ENCODE measurements at regions not wholly inside any gene's neighbourhood (a gene's known extent, or its start where the extent isn't known, plus 50 kb on each side); places are given as distances from the start of the nearest gene placed in this dataset.

DNA sequence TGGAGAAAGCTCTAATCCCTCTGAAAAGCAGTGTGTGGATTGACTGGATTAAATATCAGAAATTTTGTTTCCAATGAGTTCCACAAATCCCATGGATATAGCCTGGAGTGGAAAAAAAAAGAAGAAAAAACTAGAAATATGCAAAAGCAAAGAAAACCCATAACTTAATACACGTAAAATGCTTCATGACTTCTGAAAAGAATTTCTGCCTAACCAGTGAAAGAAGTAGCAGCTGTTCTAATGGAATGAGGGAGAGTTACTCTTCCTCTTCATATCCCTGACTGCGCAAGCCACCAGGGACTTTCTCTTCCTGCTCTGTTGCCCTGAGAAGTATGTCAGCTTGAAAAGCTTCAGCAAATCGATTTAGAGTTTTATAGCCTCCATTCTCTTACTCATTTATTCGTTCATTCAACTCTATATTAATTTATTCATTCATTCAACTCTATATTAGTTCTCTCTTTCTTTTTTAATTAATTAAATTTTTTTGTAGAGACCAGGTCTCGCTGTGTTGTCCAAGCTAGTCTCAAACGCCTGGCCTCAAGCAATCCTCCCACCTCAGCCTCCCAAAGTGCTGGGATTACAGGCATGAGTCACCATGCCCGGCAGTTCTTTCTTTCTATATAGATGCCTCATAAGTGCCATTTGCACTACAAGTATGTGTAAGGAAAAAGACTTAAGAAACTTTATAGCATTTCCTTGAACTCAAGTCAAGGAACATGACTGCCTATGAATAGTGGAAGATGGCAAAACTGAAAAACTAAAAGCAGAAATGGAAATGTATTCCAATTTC is 447.3 kb upstream of the NRP1 start:
- intact Hi-C loops (cut with DNase I; ENCODE audit: low total_unique reads): no loop called here
- Histone ChIP-seq H3K27ac (no peak overlapping the region), H3K27me3 (no peaks in the 10 kb centered on the region), H3K36me3 (no peaks in the 10 kb centered on the region), H3K4me3 (no peak overlapping the region), H3K9me3 (no peaks in the 10 kb centered on the region), H3K4me1 (no peaks in the 10 kb centered on the region)
- DNase-seq: peak in 1 of 2 donors; percentile 24
- TF ChIP-seq, protein P1, sequence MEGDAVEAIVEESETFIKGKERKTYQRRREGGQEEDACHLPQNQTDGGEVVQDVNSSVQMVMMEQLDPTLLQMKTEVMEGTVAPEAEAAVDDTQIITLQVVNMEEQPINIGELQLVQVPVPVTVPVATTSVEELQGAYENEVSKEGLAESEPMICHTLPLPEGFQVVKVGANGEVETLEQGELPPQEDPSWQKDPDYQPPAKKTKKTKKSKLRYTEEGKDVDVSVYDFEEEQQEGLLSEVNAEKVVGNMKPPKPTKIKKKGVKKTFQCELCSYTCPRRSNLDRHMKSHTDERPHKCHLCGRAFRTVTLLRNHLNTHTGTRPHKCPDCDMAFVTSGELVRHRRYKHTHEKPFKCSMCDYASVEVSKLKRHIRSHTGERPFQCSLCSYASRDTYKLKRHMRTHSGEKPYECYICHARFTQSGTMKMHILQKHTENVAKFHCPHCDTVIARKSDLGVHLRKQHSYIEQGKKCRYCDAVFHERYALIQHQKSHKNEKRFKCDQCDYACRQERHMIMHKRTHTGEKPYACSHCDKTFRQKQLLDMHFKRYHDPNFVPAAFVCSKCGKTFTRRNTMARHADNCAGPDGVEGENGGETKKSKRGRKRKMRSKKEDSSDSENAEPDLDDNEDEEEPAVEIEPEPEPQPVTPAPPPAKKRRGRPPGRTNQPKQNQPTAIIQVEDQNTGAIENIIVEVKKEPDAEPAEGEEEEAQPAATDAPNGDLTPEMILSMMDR (IDR thresholded peaks at IDR 0.05): no peak

GRCh38 chr10:33780961-33781360 is 446.5 kb upstream of the NRP1 start:
- no peak overlapping the region for H3K27ac ChIP-seq
- H3K36me3 ChIP-seq: no peaks in the 10 kb centered on the region
- H3K4me3 ChIP-seq: no peak overlapping the region
- H3K4me1 ChIP-seq: no peaks in the 10 kb centered on the region
- no peaks in the 10 kb centered on the region for H3K9me3 ChIP-seq
- TF ChIP-seq, protein P1 (IDR thresholded peaks at IDR 0.05): no peak
- no peaks in the 10 kb centered on the region for H3K27me3 ChIP-seq
- intact Hi-C loops (cut with DNase I; ENCODE audit: low total_unique reads): no loop called here
- DNase-seq: no peak

DNA sequence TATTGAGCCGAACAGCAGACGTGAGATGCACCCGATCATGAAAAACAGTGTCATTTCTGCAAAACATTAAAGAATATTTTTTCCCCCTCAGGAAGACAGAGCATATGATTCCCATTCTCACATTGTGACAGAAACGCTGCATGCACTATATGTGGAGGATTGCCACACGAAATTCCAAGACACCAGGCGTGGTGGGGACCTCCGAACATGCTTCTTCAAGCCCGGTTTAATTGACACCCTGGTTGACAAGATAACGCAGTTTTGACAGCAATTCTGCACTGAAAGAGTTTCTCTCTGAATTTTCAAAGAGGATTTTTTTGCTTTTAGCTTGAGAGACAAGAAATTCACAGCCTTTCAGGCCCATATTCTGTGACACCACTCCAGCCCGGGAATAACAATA is 442.8 kb upstream of the NRP1 start:
- H3K27ac ChIP-seq: no peak overlapping the region
- no peak for DNase-seq
- intact Hi-C loops (cut with DNase I; ENCODE audit: low total_unique reads): no loop called here
- H3K36me3 ChIP-seq: no peaks in the 10 kb centered on the region
- no peaks in the 10 kb centered on the region for H3K9me3 ChIP-seq
- H3K27me3 ChIP-seq: no peaks in the 10 kb centered on the region
- H3K4me1 ChIP-seq: no peaks in the 10 kb centered on the region
- TF ChIP-seq, protein P1 (IDR thresholded peaks at IDR 0.05): no peak
- no peak overlapping the region for H3K4me3 ChIP-seq

DNA sequence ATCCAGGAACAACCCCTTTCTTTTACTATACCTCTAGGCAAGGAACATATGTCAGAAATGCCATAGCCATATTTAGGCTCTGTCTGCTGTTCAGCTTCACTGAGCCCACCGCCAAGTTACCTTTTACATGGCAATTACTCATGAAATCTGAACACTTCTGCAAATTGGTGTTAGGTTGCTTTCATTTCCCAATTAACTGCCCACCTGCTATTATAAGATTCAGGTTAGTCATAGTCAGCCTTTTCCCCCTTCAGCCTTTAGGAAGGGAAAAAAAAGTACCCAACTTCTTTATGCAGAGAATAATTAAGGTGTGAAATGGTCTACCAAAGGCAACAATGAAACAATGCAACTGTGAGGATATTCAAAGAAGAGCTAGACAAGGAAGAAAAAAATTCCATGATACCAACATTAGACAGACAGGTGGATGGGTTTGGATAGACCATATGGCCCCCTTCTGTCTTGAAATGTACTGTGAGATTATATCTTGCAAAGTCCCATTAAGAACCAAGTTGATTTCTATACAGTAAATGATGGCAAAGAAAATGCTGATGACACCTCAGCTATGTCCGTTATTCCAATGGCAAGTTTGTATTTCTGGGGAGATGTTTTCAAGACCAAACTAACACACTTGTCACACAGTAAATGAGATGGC is 442.1 kb upstream of the NRP1 start:
- H3K4me1 ChIP-seq: no peaks in the 10 kb centered on the region
- no peak for DNase-seq
- no peaks in the 10 kb centered on the region for H3K27me3 ChIP-seq
- H3K27ac ChIP-seq: no peak overlapping the region
- no peaks in the 10 kb centered on the region for H3K36me3 ChIP-seq
- TF ChIP-seq, protein P1 (IDR thresholded peaks at IDR 0.05): no peak
- H3K9me3 ChIP-seq: no peaks in the 10 kb centered on the region
- H3K4me3 ChIP-seq: no peak overlapping the region
- intact Hi-C loops (cut with DNase I; ENCODE audit: low total_unique reads): no loop called here

DNA sequence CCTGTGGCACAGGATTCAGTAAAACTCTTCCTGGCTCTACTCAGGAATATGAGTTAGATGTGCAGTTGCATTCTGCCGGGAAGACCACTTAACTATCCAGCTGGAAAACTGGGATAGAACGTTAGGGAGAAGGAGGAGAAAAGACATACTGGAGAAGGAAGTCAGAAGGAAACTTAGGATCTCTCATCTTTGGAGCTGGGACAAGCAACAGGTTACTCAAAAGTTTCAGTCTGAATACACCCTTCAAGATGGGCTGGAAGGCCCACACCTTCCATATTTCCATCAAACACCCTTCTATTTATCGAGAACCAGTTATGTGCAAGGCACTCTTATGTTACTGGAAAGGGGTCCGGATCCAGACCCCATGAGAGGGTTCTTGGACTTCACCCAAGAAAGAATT is 440.4 kb upstream of the NRP1 start:
- H3K4me3 ChIP-seq: no peak overlapping the region
- DNase-seq: no peak
- no peaks in the 10 kb centered on the region for H3K9me3 ChIP-seq
- no peaks in the 10 kb centered on the region for H3K4me1 ChIP-seq
- TF ChIP-seq, protein P1 (IDR thresholded peaks at IDR 0.05): no peak
- intact Hi-C loops (cut with DNase I; ENCODE audit: low total_unique reads): no loop called here
- no peaks in the 10 kb centered on the region for H3K27me3 ChIP-seq
- no peak overlapping the region for H3K27ac ChIP-seq
- H3K36me3 ChIP-seq: no peaks in the 10 kb centered on the region

All from tibial artery (tissue), 4 donors.